H9 (cell line): ENCODE measurements at regions not wholly inside any gene's neighbourhood (a gene's known extent, or its start where the extent isn't known, plus 50 kb on each side); places are given as distances from the start of the nearest gene placed in this dataset.

Experiments
- DNase-seq: peaks from one replicate; pipeline ENCODE4 v3.0.0-alpha.2; 2017
- H2AFZ ChIP-seq: one replicate; pipeline ENCODE4 v1.6.1; 2013; ENCODE audit warnings: mild to moderate bottlenecking, low read length, control low read depth, moderate library complexity
- H2AK5ac ChIP-seq: 2 replicates; pipeline ENCODE4 v1.6.1; 2013; ENCODE audit warnings: low read length, control low read depth, mixed read lengths; ENCODE audit not compliant: insufficient read length
- H2BK120ac ChIP-seq: one replicate; pipeline ENCODE4 v1.6.1; 2013; ENCODE audit warnings: low read depth, mild to moderate bottlenecking, low read length, control low read depth, inconsistent platforms; ENCODE audit not compliant: poor library complexity, severe bottlenecking
- H2BK12ac ChIP-seq: 2 replicates; pipeline ENCODE4 v1.6.1; 2013; ENCODE audit warnings: low read length, control low read depth, mixed read lengths, low read depth; ENCODE audit not compliant: insufficient read length
- H2BK15ac ChIP-seq: 2 replicates; pipeline ENCODE4 v1.6.1; 2013; ENCODE audit warnings: low read depth, low read length, control low read depth
- H2BK20ac ChIP-seq: one replicate; pipeline ENCODE4 v1.6.1; 2013; ENCODE audit warnings: low read depth, mild to moderate bottlenecking, low read length, control low read depth, inconsistent platforms; ENCODE audit not compliant: poor library complexity, severe bottlenecking
- H2BK5ac ChIP-seq: 2 replicates; pipeline ENCODE4 v1.6.1; 2013; ENCODE audit warnings: low read length, control low read depth, mixed read lengths; ENCODE audit not compliant: insufficient read length
- H3K14ac ChIP-seq: 2 replicates; pipeline ENCODE4 v1.6.1; 2013; ENCODE audit warnings: low read length, control low read depth; ENCODE audit not compliant: insufficient read depth
- H3K18ac ChIP-seq: 2 replicates; pipeline ENCODE4 v1.6.1; 2013; ENCODE audit warnings: low read depth, mild to moderate bottlenecking, mixed read lengths, low read length, control low read depth; ENCODE audit not compliant: insufficient read length
- H3K23ac ChIP-seq: 2 replicates; pipeline ENCODE4 v1.6.1; 2013; ENCODE audit warnings: low read length, control low read depth, mixed read lengths, low read depth; ENCODE audit not compliant: insufficient read length
- H3K23me2 ChIP-seq: 2 replicates; pipeline ENCODE4 v1.6.1; 2013; ENCODE audit warnings: low read depth, mild to moderate bottlenecking, mixed read lengths, low read length, control low read depth; ENCODE audit not compliant: insufficient read length, poor library complexity, severe bottlenecking
- H3K27ac ChIP-seq: 2 replicates; pipeline ENCODE4 v1.5.1; 2013; ENCODE audit warnings: low read length, control low read depth, mixed read lengths, low read depth; ENCODE audit not compliant: insufficient read length
- H3K27me3 ChIP-seq: 2 replicates; pipeline ENCODE4 v1.6.1; 2013; ENCODE audit warnings: low read length, control low read depth, inconsistent platforms; ENCODE audit not compliant: insufficient read depth
- H3K4ac ChIP-seq: 2 replicates; pipeline ENCODE4 v1.6.1; 2013; ENCODE audit warnings: low read depth, mild to moderate bottlenecking, control low read depth, inconsistent platforms, low read length, moderate library complexity
- H3K4me1 ChIP-seq: 2 replicates; pipeline ENCODE4 v1.6.1; 2013; ENCODE audit warnings: low read length, control low read depth, inconsistent platforms; ENCODE audit not compliant: insufficient read depth
- H3K4me2 ChIP-seq: 2 replicates; pipeline ENCODE4 v1.6.1; 2013; ENCODE audit warnings: low read length, control low read depth, mixed read lengths; ENCODE audit not compliant: insufficient read length, insufficient read depth
- H3K56ac ChIP-seq: 2 replicates; pipeline ENCODE4 v1.6.1; 2013; ENCODE audit warnings: low read depth, mild to moderate bottlenecking, mixed read lengths, low read length, control low read depth; ENCODE audit not compliant: insufficient read length
- H3K79me1 ChIP-seq: 2 replicates; pipeline ENCODE4 v1.6.1; 2013; ENCODE audit warnings: low read depth, mild to moderate bottlenecking, moderate library complexity, low read length, control low read depth, inconsistent platforms; ENCODE audit not compliant: insufficient read depth, poor library complexity, severe bottlenecking
- H3K79me2 ChIP-seq: 2 replicates; pipeline ENCODE4 v1.6.1; 2013; ENCODE audit warnings: low read length, control low read depth, inconsistent platforms; ENCODE audit not compliant: insufficient read depth
- H3K9ac ChIP-seq: 2 replicates; pipeline ENCODE4 v1.6.1; 2013; ENCODE audit warnings: low read length, control low read depth, mixed read lengths; ENCODE audit not compliant: insufficient read length; ENCODE audit errors: extremely low read depth
- H3K9me3 ChIP-seq: one replicate; pipeline ENCODE4 v1.6.1; 2013; ENCODE audit warnings: low read depth, low read length, inconsistent platforms; ENCODE audit not compliant: control insufficient read depth
- H3T11ph ChIP-seq: one replicate; pipeline ENCODE4 v1.6.1; 2013; ENCODE audit warnings: mild to moderate bottlenecking, low read length, control low read depth, inconsistent platforms
- H4K20me1 ChIP-seq: one replicate; pipeline ENCODE4 v1.6.1; 2013; ENCODE audit not compliant: control insufficient read depth, insufficient read length, insufficient read depth
- H4K5ac ChIP-seq: 2 replicates; pipeline ENCODE4 v1.6.1; 2013; ENCODE audit warnings: low read depth, mild to moderate bottlenecking, mixed read lengths, low read length, control low read depth; ENCODE audit not compliant: insufficient read length
- H4K8ac ChIP-seq: replicated peaks from 2 replicates; pipeline ENCODE4 v1.6.1; 2013; ENCODE audit warnings: low read length, control low read depth, mixed read lengths, low read depth; ENCODE audit not compliant: insufficient read length
- H4K91ac ChIP-seq: 2 replicates; pipeline ENCODE4 v1.6.1; 2013; ENCODE audit warnings: low read depth, mild to moderate bottlenecking, moderate library complexity, mixed read lengths, low read length, control low read depth; ENCODE audit not compliant: insufficient read length
- H3K27ac Mint-ChIP-seq, 3 experiments: 2 replicates in 2 of 3; 3 replicates in 1 of 3; pipeline ENCODE4 v1.8.0; 2020 to 2021; ENCODE audit warnings: mixed read lengths in 3 of 3, mild to moderate bottlenecking in 1 of 3, moderate library complexity in 1 of 3
- H3K27me3 Mint-ChIP-seq: 2 replicates; pipeline ENCODE4 v1.8.0; 2021; ENCODE audit warnings: low read depth, mild to moderate bottlenecking, moderate library complexity, mixed read lengths
- H3K36me3 Mint-ChIP-seq, 3 experiments: 2 replicates in 2 of 3; 3 replicates in 1 of 3; pipeline ENCODE4 v1.8.0; 2020 to 2021; ENCODE audit warnings: low read depth in 3 of 3, mixed read lengths in 3 of 3; ENCODE audit not compliant: insufficient read depth in 1 of 3
- H3K4me1 Mint-ChIP-seq, 2 experiments: 2 replicates each; pipeline ENCODE4 v1.8.0; 2020; ENCODE audit warnings: mixed read lengths in 2 of 2
- H3K4me3 Mint-ChIP-seq, 2 experiments: 2 replicates in 1 of 2; 3 replicates in 1 of 2; pipeline ENCODE4 v1.8.0; 2020 to 2021; ENCODE audit warnings: mild to moderate bottlenecking in 2 of 2, mixed read lengths in 2 of 2, moderate library complexity in 1 of 2
- H3K9me3 Mint-ChIP-seq, 2 experiments: 2 replicates in 1 of 2; 3 replicates in 1 of 2; pipeline ENCODE4 v1.8.0; 2020; ENCODE audit warnings: mild to moderate bottlenecking in 2 of 2, mixed read lengths in 2 of 2, moderate library complexity in 1 of 2
- TF ChIP-seq, protein P1 (sequence below): fragments of 200-600 bp; sonication (generic); conservative IDR thresholded peaks from 3 replicates; pipeline ENCODE4 v1.8.0; 2021; ENCODE audit warnings: antibody characterized with exemption, mild to moderate bottlenecking

GRCh38 chr6:113331021-113331420 is 526.1 kb upstream of the MARCKS start:
- TF ChIP-seq, protein P1, sequence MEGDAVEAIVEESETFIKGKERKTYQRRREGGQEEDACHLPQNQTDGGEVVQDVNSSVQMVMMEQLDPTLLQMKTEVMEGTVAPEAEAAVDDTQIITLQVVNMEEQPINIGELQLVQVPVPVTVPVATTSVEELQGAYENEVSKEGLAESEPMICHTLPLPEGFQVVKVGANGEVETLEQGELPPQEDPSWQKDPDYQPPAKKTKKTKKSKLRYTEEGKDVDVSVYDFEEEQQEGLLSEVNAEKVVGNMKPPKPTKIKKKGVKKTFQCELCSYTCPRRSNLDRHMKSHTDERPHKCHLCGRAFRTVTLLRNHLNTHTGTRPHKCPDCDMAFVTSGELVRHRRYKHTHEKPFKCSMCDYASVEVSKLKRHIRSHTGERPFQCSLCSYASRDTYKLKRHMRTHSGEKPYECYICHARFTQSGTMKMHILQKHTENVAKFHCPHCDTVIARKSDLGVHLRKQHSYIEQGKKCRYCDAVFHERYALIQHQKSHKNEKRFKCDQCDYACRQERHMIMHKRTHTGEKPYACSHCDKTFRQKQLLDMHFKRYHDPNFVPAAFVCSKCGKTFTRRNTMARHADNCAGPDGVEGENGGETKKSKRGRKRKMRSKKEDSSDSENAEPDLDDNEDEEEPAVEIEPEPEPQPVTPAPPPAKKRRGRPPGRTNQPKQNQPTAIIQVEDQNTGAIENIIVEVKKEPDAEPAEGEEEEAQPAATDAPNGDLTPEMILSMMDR: no peak
- Histone ChIP-seq H2AFZ (no peak overlapping the region), H3K79me1 (no peaks in the 10 kb centered on the region), H2BK120ac (no peak overlapping the region), H4K20me1 (no peaks in the 10 kb centered on the region), H4K8ac (no peak overlapping the region), H3K9me3 (no peaks in the 10 kb centered on the region), H3T11ph (no peak overlapping the region), H2BK20ac (no peak overlapping the region), H3K23me2 (no peaks in the 10 kb centered on the region), H2BK12ac (no peak overlapping the region), H3K4me2 (no peak overlapping the region), H2BK15ac (no peak overlapping the region), H3K56ac (no peak overlapping the region), H3K27me3 (no peaks in the 10 kb centered on the region), H3K18ac (no peak overlapping the region), H2AK5ac (no peak overlapping the region), H2BK5ac (no peak overlapping the region), H3K4ac (no peak overlapping the region), H4K91ac (no peak overlapping the region), H3K23ac (no peak overlapping the region), H3K14ac (no peak overlapping the region), H3K4me1 (no peaks in the 10 kb centered on the region), H3K79me2 (no peaks in the 10 kb centered on the region), H4K5ac (no peak overlapping the region), H3K27ac (no peak overlapping the region), H3K9ac (no peak overlapping the region)
- H3K36me3 Mint-ChIP-seq: no peaks in the 10 kb centered on the region
- no peak overlapping the region for H3K4me3 Mint-ChIP-seq
- no peaks in the 10 kb centered on the region for H3K9me3 Mint-ChIP-seq
- H3K4me1 Mint-ChIP-seq: peaks cover 7 to 11% of the 10 kb centered on the region in 2 experiments
- H3K27ac Mint-ChIP-seq: no peak overlapping the region
- H3K27me3 Mint-ChIP-seq: no peaks in the 10 kb centered on the region
- no peak for DNase-seq
